ENCODE measurements at regions not wholly inside any gene's neighbourhood (a gene's known extent, or its start where the extent isn't known, plus 50 kb on each side); places are given as distances from the start of the nearest gene placed in this dataset.

DNA sequence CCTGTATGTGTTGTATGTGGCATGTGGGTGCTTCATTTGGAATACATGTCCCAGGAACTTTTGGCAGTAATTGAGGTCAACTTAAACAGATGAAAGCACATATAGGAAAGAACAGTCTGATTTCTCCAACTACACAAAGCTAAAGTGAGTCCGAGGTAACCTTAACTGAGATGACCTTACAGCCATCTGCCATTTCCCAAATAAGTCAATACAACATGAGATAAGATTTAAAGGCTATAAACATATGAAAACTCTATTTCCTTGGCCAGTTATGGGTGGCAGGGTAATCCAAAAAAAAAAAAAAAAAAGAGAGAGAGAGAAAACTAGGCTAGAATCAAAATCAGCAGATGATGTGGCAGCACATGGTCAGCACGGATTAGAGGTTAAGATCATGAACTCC lies 1068.3 kb downstream of the KHDRBS2 start:
- Mint-ChIP-seq H3K9me3 (ENCODE audit: unreplicated experiment) (peaks cover 45% of the 10 kb centered on the region), H3K4me3 (ENCODE audit: unreplicated experiment) (no peak overlapping the region), H3K27ac (ENCODE audit: unreplicated experiment) (no peak overlapping the region), H3K27me3 (ENCODE audit: unreplicated experiment) (no peaks in the 10 kb centered on the region), H3K4me1 (ENCODE audit: unreplicated experiment) (no peaks in the 10 kb centered on the region), H3K36me3 (ENCODE audit: unreplicated experiment) (no peaks in the 10 kb centered on the region)
- TF ChIP-seq CTCF (IDR thresholded peaks at IDR 0.05), result no peak
- DNase-seq (ENCODE audit: extremely low spot score, unreplicated experiment), result no peak

GRCh38 chr6:61210549-61210948 lies 1075.5 kb downstream of the KHDRBS2 start:
- no peak for DNase-seq (ENCODE audit: extremely low spot score, unreplicated experiment)
- H3K27me3 Mint-ChIP-seq (ENCODE audit: unreplicated experiment), result no peaks in the 10 kb centered on the region

GRCh38 chr6:61203966-61204496 lies 1082.0 kb downstream of the KHDRBS2 start:
- DNase-seq (ENCODE audit: extremely low spot score, unreplicated experiment), result no peak
- no peak overlapping the region for H3K27ac Mint-ChIP-seq (ENCODE audit: unreplicated experiment)
- H3K9me3 Mint-ChIP-seq (ENCODE audit: unreplicated experiment), result peaks cover 22% of the 10 kb centered on the region
- H3K27me3 Mint-ChIP-seq (ENCODE audit: unreplicated experiment), result no peaks in the 10 kb centered on the region
- H3K36me3 Mint-ChIP-seq (ENCODE audit: unreplicated experiment), result no peaks in the 10 kb centered on the region
- H3K4me3 Mint-ChIP-seq (ENCODE audit: unreplicated experiment), result no peak overlapping the region
- no peaks in the 10 kb centered on the region for H3K4me1 Mint-ChIP-seq (ENCODE audit: unreplicated experiment)
- TF ChIP-seq CTCF (IDR thresholded peaks at IDR 0.05), result no peak

More at GRCh38 chr6:61210549-61210948, 1075.5 kb downstream of the KHDRBS2 start:
- Mint-ChIP-seq H3K4me1 (ENCODE audit: unreplicated experiment) (no peaks in the 10 kb centered on the region), H3K4me3 (ENCODE audit: unreplicated experiment) (no peak overlapping the region), H3K27ac (ENCODE audit: unreplicated experiment) (no peak overlapping the region), H3K9me3 (ENCODE audit: unreplicated experiment) (peaks cover 28% of the 10 kb centered on the region), H3K36me3 (ENCODE audit: unreplicated experiment) (no peaks in the 10 kb centered on the region)
- no peak for TF ChIP-seq CTCF (IDR thresholded peaks at IDR 0.05)

- peaks cover 38% of the 10 kb centered on the region for H3K9me3 Mint-ChIP-seq (ENCODE audit: unreplicated experiment)
- no peak for DNase-seq (ENCODE audit: extremely low spot score, unreplicated experiment)
- no peak overlapping the region for H3K27ac Mint-ChIP-seq (ENCODE audit: unreplicated experiment)
- H3K36me3 Mint-ChIP-seq (ENCODE audit: unreplicated experiment), result no peaks in the 10 kb centered on the region
- H3K27me3 Mint-ChIP-seq (ENCODE audit: unreplicated experiment), result no peaks in the 10 kb centered on the region
- no peak for TF ChIP-seq CTCF (IDR thresholded peaks at IDR 0.05)
- no peaks in the 10 kb centered on the region for H3K4me1 Mint-ChIP-seq (ENCODE audit: unreplicated experiment)
- no peak overlapping the region for H3K4me3 Mint-ChIP-seq (ENCODE audit: unreplicated experiment)
Measured at GRCh38 chr6:61200444-61200843, 1085.6 kb downstream of the KHDRBS2 start.

GRCh38 chr6:61193771-61194170 lies 1092.3 kb downstream of the KHDRBS2 start:
- DNase-seq (ENCODE audit: extremely low spot score, unreplicated experiment), result no peak
- Mint-ChIP-seq H3K27me3 (ENCODE audit: unreplicated experiment) (no peaks in the 10 kb centered on the region), H3K27ac (ENCODE audit: unreplicated experiment) (no peak overlapping the region), H3K9me3 (ENCODE audit: unreplicated experiment) (peaks cover 62% of the 10 kb centered on the region), H3K4me1 (ENCODE audit: unreplicated experiment) (no peaks in the 10 kb centered on the region), H3K4me3 (ENCODE audit: unreplicated experiment) (no peak overlapping the region), H3K36me3 (ENCODE audit: unreplicated experiment) (no peaks in the 10 kb centered on the region)
- TF ChIP-seq CTCF (IDR thresholded peaks at IDR 0.05), result no peak
